ENCODE measurements at regions not wholly inside any gene's neighbourhood (a gene's known extent, or its start where the extent isn't known, plus 50 kb on each side); places are given as distances from the start of the nearest gene placed in this dataset.
"Not testable (repeated sequence)": the region's sequence is repeated elsewhere in the genome, so short reads cannot be mapped to it uniquely, and the experiment has no call there.

GRCh38 chr4:31807036-31807435 is 1086.9 kb downstream of the PCDH7 start:
- DNase-seq (ENCODE audit: low spot score) = no peak
- TF ChIP-seq CTCF (IDR thresholded peaks at IDR 0.05) (no peak), POLR2A (IDR thresholded peaks at IDR 0.05) (no peak), POLR2AphosphoS5 (IDR thresholded peaks at IDR 0.05) (no peak)
- intact Hi-C loops (cut with DNase I) = no loop called here
- Histone ChIP-seq H3K36me3 (no peaks in the 10 kb centered on the region), H3K9me3 (no peaks in the 10 kb centered on the region), H3K27me3 (replicated peaks; ENCODE audit: insufficient read depth) (no peaks in the 10 kb centered on the region), H3K27ac (no peak overlapping the region), H3K4me1 (replicated peaks) (no peaks in the 10 kb centered on the region), H3K4me3 (no peak overlapping the region)
- WGBS = 71% methylated on average over 2 of the region's 2 CpGs

- Histone ChIP-seq H3K4me3 (no peak overlapping the region), H3K9me3 (no peaks in the 10 kb centered on the region), H3K4me1 (replicated peaks) (no peaks in the 10 kb centered on the region), H3K27me3 (replicated peaks; ENCODE audit: insufficient read depth) (no peaks in the 10 kb centered on the region), H3K27ac (no peak overlapping the region), H3K36me3 (no peaks in the 10 kb centered on the region)
- WGBS = 93% methylated on average over 1 of the region's 1 CpG
- DNase-seq (ENCODE audit: low spot score) = no peak
- intact Hi-C loops (cut with DNase I) = no loop called here
- TF ChIP-seq POLR2AphosphoS5 (IDR thresholded peaks at IDR 0.05) (no peak), CTCF (IDR thresholded peaks at IDR 0.05) (no peak), POLR2A (IDR thresholded peaks at IDR 0.05) (no peak)
Observed at GRCh38 chr4:31844350-31844749, 1124.2 kb downstream of the PCDH7 start.

GRCh38 chr4:31851946-31852345 is 1131.8 kb downstream of the PCDH7 start:
- TF ChIP-seq POLR2AphosphoS5 (IDR thresholded peaks at IDR 0.05) = no peak
- no peak for TF ChIP-seq CTCF (IDR thresholded peaks at IDR 0.05)
- TF ChIP-seq POLR2A (IDR thresholded peaks at IDR 0.05) = no peak
- DNase-seq (ENCODE audit: low spot score) = no peak
- no peak overlapping the region for H3K27ac ChIP-seq
- H3K9me3 ChIP-seq = no peaks in the 10 kb centered on the region
- intact Hi-C loops (cut with DNase I) = no loop called here
- H3K4me3 ChIP-seq = no peak overlapping the region
- H3K36me3 ChIP-seq = no peaks in the 10 kb centered on the region
- H3K27me3 ChIP-seq (replicated peaks; ENCODE audit: insufficient read depth) = no peaks in the 10 kb centered on the region
- H3K4me1 ChIP-seq (replicated peaks) = no peaks in the 10 kb centered on the region
- 84% methylated on average over 2 of the region's 2 CpGs for WGBS

DNA sequence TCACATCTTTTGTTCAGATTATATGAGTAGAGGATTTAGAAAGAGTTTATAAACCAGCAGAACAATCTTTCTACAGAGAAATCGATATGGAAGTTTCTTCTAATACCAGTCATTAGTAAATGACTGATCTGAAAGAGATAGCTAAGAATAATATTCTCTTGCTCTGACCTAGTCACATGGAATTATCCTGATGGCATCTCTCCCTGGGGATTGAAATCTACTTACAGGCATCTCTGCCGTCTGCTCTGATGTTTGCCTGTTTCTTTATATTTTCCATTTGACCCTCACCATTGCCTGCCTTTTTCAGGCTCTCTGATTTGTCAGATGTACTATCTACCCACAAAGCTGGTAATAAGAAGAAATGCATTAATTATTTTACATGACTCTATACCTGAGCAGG is 1157.3 kb downstream of the PCDH7 start:
- Histone ChIP-seq H3K4me3 (no peak overlapping the region), H3K9me3 (no peaks in the 10 kb centered on the region), H3K27me3 (replicated peaks; ENCODE audit: insufficient read depth) (no peaks in the 10 kb centered on the region), H3K36me3 (no peaks in the 10 kb centered on the region), H3K4me1 (replicated peaks) (no peaks in the 10 kb centered on the region), H3K27ac (no peak overlapping the region)
- DNase-seq (ENCODE audit: low spot score) = no peak
- intact Hi-C loops (cut with DNase I) = no loop called here
- TF ChIP-seq POLR2AphosphoS5 (IDR thresholded peaks at IDR 0.05) (no peak), CTCF (IDR thresholded peaks at IDR 0.05) (no peak), POLR2A (IDR thresholded peaks at IDR 0.05) (no peak)
- WGBS = 58% methylated on average over 2 of the region's 2 CpGs

- H3K27ac ChIP-seq; H3K9me3 ChIP-seq; H3K4me3 ChIP-seq; H3K27me3 ChIP-seq (replicated peaks; ENCODE audit: insufficient read depth); intact Hi-C loops (cut with DNase I); H3K4me1 ChIP-seq (replicated peaks); H3K36me3 ChIP-seq; DNase-seq (ENCODE audit: low spot score): not testable (repeated sequence)
- WGBS = 83% methylated on average over 2 of the region's 2 CpGs
Observed at GRCh38 chr4:31880837-31881236, 1160.7 kb downstream of the PCDH7 start.
